ENCODE measurements at regions not wholly inside any gene's neighbourhood (a gene's known extent, or its start where the extent isn't known, plus 50 kb on each side); places are given as distances from the start of the nearest gene placed in this dataset.

DNA sequence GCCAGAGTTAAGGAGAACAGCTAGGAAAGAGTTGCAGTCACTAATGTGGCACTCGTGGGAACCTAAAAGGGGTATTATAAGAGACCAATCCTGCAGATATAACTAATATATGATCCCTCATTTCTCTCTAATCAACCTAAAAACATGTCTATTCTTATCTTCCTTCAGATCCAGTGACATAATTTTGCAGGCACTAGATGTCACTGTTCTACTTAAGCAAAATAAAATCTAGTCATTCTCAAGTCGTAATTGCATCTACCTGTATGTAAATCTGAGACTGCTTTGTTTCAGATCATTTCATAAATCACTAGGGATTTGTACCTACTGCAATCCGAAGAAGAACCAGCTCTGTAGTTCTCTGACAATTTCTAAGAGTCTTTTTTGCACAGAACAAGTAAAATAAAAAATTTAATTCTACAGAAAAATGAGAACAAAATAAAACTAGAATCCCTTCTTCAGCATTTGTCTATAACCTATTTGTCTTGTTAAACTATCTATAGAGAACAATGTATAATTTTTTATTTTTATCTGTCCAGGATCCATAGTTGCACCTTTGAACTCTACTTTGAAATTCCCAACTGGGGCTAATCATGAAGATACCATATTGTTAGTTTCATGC, 56.5 kb upstream of the ERBB4 start:
- no peak for TF ChIP-seq CTCF (IDR thresholded peaks at IDR 0.05)
- TF ChIP-seq POLR2A (IDR thresholded peaks at IDR 0.05) = no peak

Measured in Peyer's patch (tissue), 4 donors.